EL (cell line): ENCODE measurements at regions not wholly inside any gene's neighbourhood (a gene's known extent, or its start where the extent isn't known, plus 50 kb on each side); places are given as distances from the start of the nearest gene placed in this dataset.
"Not testable (repeated sequence)": the region's sequence is repeated elsewhere in the genome, so short reads cannot be mapped to it uniquely, and the experiment has no call there.

Source experiments
- DNase-seq: peaks from one replicate; pipeline ENCODE4 v3.0.0-alpha.2; 2016

- DNase-seq, result peak; percentile 34
Observed at GRCh38 chr2:53353135-53354114, 414.2 kb upstream of the CHAC2 start.

- DNase-seq, result no peak
Observed at GRCh38 chr2:53347269-53347668, 420.3 kb upstream of the CHAC2 start.

DNA sequence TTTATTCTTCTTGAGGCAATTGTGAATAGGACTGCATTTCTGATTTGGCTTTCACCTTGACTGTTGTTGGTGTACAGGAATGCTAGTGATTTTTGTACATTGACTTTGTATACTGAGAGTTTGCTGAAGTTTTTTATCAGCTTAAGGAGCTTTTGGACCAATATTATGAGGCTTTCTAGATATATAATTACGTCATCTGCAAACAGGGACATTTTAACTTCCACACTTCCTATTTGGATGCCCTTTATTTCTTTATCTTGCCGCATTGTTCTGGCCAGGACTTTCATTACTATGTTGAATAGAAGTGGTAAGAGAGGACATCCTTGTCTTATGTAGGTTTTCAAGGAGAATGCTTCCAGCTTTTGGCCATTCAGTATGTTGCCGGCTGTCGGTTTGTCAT, 425.4 kb upstream of the CHAC2 start:
- no peak for DNase-seq

DNA sequence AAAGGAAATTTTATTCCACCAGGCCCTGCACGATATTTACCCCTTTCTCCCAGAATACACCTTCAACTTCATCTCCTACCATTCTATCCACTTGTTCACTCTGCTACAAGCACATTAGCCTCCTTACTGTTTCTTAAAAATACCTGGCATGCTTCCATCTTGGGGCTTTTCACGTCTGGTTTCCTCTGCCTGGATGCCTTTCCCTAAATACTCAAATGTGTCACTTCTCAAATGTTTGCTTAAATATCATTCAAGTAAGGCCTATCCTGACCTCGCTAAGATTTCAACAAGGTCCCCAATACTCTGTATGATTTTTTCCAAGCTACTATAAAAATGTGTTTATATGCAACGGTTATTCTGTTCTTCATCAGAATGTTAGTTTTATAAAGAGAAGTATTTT, 433.0 kb upstream of the CHAC2 start:
- no peak for DNase-seq

- DNase-seq, result no peak
Observed at GRCh38 chr2:53331667-53332066, 435.9 kb upstream of the CHAC2 start.

DNA sequence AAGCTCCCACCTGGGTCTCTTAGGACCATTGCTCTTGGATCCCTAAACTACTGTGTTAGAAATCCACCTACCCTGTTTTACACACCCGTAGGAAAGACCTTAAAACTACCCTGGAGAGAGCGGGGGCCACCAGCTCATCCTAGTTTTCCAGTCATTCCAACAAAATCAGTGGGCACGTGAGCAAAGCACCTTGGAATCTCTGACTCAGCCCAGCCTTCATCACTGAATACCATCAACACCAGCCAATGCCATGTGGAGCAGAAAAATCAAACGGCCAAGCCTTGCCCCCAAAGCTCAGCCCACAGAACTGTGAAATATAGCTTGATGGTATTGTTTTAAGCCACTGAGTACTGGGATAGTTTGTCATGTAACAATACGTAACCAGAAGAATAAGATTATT, 449.7 kb upstream of the CHAC2 start:
- peak; percentile 46 for DNase-seq

DNA sequence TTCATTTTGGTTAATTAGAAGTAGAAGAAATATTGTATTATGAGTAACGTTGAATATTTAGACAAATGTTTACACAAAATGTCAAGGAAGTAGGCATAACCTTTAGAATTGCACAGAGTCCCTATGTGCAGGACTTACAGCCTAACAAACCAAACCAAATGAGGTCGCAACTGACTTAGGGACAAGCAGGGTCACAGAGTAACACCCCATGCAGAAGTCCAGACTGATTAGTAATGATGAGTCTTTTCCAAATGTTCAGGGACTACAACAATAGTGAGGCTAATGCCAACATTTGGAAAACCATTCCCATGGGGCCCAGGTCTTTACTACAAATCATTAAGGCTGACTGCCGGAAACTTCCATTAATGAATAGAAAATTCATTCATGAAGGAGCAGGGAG, 452.5 kb upstream of the CHAC2 start:
- no peak for DNase-seq

DNA sequence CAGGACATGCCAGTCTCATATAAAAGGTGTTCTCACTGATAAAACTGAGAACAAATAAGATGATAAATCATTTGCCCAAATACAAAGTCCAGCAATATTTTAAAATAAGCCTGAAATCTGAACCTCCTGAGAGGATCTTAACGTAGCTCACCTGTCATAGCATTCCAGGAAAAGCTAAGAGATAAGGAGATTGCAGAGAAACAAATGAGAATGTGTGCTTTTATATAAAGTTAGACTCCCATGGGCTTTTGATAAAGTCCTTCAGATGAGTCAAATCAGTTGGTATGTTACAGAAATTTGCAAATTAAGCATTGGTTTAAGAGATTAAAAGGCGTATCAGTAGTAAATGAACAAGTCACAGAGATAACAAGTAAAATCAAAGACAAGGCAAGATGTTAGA, 452.9 kb upstream of the CHAC2 start:
- no peak for DNase-seq

DNA sequence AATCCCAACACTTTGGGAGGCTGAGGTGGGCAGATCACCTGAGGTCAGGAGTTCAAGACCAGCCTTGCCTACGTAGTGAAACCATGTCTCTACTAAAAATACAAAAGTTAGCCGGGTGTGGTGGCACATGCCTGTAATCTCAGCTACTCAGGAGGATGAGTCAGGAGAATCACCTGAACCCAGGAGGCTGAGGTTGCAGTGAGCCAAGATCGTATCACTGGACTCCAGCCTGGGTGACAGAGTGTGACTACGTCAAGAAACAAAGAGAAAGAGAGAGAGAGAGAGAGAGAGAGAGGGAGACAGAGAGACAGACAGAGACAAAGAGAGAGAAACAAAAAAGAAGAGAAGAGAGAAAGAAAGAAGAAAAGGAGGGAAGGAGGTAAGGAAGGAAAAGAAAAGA, 454.0 kb upstream of the CHAC2 start:
- not testable (repeated sequence) for DNase-seq

- DNase-seq, result no peak
Observed at GRCh38 chr2:53312721-53313120, 454.9 kb upstream of the CHAC2 start.

- DNase-seq, result no peak
Observed at GRCh38 chr2:53312181-53312580, 455.4 kb upstream of the CHAC2 start.

DNA sequence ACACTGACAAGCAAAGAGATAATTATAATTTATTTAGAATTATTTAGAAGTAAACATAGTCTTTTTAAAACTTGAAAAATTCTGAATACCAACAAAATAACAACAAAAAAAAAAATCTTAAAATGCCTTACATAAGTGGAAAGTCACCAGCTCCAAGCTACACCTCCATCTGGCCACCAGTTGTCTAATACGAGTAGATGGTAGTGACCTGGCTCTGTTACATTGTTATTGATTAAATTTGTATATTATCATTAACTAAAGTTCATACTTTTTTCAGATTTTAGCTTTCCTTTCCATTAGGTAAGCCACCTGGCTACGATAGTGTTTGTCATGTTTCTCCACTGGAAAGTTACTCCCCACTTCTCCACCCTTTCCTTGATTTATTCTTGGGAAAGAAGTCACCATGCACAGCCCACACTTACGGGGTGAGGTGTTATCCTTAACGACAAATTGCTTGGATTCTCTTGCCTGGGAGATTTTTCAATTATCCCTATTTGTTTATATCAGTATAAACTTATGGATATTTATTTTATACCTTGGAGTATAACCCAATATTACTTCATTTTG, 464.5 kb upstream of the CHAC2 start:
- DNase-seq, result no peak

DNA sequence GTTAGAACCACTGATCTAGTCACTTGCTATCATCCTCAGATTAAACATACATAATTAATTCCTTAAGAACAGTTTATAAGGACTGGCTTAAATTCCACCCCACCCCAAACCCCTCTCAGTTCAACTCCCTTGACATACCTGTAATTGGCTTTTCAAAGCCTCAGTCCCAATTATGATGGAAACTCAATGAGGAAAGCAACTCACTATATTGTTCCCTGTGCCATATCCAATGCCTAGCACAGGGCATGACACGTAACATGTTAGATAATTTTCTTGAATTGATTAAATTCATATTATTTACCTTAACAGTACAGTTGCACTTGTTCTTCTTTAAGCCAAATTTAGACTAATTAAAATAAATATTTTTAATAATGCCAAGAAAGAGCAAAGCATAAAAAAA, 465.1 kb upstream of the CHAC2 start:
- no peak for DNase-seq

DNA sequence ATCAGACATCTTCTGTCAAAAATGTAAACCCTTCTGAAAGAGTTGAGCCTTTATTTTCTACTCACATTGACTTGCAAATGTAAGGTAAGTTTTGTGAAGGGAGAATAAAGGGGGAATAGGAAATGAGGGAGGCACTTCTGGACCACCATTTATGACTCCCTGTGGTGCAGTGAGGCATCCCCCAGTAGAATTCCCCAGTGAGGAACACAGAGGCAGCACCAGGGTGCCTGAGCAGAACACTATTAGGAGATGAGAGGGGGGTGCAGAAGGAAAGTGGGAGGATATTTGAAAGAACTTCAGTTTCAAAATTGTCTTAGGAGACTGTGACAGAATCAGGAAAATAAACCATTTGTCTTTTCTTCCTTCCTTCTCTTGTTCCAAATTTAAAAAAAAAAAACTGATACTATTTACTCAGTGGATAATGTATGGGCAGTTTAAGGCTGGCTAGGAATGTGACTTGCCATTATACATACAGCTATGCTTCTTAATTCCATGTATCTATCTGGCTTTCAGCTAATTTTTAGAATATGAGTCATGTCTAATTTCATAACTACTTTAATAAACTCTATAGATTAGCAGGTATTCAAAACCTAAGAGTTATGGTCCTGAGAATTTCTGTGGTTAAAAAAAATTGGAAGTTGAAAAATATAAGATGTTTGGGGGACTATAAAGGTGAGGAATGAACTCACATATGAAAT, 478.1 kb upstream of the CHAC2 start:
- no peak for DNase-seq

GRCh38 chr2:53286345-53286744, 481.3 kb upstream of the CHAC2 start:
- DNase-seq, result peak; percentile 26

GRCh38 chr2:53275743-53276142, 491.9 kb upstream of the CHAC2 start:
- no peak for DNase-seq

- no peak for DNase-seq
Observed at GRCh38 chr2:53268626-53269025, 499.0 kb upstream of the CHAC2 start.

GRCh38 chr2:53268086-53268485, 499.5 kb upstream of the CHAC2 start:
- DNase-seq, result no peak

DNA sequence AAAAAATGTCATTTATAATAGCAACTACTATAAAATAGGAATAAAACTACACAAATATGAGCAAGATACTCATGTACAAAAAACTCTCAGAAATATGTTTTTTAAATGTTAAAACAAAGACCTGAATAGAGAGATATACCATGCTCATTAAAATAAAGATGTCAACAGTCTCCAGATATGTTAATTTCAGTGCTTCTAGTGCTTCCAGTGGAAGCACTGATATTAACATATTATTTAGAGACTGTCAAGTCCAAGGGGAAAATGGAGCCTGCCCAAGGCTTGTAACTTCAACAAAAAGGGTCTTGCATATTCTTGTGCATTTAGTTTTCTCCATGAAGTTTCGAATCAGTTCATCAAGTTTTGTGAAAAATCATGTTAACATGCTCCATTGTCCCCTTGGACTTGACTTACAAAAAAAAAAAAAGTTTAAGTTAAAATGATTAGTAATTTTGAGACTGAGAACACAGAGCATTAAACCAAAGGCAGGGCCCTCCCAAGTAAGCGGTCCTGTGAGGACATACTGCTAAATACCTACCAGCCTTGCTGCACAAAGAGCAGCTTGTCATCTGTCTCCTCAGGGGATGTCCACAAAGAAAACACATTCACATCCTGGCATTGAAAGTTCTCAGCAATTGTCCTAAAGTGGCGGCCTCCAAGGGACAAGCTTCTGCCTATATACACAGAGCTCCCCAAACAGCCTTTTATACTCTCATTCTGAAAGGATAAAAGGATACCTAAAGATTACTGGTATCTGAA, 501.9 kb upstream of the CHAC2 start:
- no peak for DNase-seq

DNA sequence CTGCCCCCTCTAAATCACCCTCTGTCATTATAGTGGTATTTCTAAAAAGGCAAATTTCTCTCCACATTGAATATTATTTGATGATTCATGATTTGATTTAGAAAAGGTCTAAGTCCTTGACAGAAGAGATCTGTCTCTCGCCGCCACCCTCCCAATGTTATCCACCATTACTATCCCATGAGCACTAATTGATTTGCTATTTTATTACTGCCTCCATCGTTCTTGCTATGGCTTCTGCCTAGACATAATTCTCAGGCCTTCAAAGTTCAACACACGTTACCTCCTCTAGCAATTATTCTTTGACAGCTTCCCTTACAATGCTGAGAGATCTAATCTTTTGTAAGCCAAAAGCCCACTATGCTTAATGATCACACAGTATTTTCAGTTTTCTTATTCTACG, 507.0 kb upstream of the CHAC2 start:
- no peak for DNase-seq

DNA sequence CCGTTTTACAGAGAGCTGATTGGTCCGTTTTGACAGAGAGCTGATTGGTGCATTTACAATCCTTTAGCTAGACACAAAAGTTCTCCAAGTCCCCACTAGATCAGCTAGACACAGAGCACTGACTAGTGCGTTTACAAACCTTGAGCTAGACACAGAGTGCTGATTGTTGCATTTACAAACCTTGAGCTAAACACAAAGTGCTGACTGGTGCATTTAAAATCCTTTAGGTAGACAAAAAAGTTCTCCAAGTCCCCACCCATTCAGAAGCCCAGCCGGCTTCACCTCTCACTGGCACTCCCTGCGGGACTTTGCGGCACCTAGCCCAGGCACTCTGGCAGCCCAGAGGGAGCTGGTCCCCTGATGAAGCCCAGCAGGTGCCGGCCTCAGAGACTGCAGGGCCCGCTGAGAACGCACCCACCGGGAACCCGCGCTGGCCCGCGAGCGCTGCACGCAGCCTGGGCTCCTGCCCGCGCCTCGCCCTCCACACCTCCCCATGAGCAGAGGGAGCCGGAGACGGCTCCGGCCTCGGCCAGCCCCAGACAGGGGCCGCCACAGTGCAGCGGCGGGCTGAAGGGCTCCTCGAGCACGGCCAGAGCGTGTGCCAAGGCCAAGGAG, 508.1 kb upstream of the CHAC2 start:
- DNase-seq, result no peak

- DNase-seq, result no peak
Observed at GRCh38 chr2:53257287-53257686, 510.3 kb upstream of the CHAC2 start.

DNA sequence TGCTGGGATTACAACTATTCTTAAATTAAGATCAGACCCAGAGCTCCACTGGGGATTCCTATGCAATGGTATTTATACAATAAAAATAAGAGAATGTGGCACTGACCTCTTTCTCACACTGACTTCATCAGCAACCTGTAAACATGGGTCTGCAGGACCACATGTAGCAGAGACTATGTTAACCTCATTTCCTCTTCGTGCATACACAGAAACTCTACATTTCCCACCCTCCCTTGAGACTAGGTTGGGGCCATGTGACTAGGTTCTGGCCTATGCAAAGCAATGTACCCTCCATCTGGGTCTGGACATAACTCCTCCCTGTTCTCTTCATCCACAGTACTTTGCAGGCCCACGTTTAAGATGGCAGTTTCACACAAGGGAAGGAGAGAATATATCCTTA, 514.4 kb upstream of the CHAC2 start:
- no peak for DNase-seq
